GM21529 (cell line): ENCODE measurements at regions not wholly inside any gene's neighbourhood (a gene's known extent, or its start where the extent isn't known, plus 50 kb on each side); places are given as distances from the start of the nearest gene placed in this dataset.
"Not testable (repeated sequence)": the region's sequence is repeated elsewhere in the genome, so short reads cannot be mapped to it uniquely, and the experiment has no call there.

Experiments used
- ATAC-seq: cut with Tn5 transposase; IDR thresholded peaks from one replicate; pipeline ENCODE4 v1.9.1; 2021; ENCODE audit not compliant: unreplicated experiment

DNA sequence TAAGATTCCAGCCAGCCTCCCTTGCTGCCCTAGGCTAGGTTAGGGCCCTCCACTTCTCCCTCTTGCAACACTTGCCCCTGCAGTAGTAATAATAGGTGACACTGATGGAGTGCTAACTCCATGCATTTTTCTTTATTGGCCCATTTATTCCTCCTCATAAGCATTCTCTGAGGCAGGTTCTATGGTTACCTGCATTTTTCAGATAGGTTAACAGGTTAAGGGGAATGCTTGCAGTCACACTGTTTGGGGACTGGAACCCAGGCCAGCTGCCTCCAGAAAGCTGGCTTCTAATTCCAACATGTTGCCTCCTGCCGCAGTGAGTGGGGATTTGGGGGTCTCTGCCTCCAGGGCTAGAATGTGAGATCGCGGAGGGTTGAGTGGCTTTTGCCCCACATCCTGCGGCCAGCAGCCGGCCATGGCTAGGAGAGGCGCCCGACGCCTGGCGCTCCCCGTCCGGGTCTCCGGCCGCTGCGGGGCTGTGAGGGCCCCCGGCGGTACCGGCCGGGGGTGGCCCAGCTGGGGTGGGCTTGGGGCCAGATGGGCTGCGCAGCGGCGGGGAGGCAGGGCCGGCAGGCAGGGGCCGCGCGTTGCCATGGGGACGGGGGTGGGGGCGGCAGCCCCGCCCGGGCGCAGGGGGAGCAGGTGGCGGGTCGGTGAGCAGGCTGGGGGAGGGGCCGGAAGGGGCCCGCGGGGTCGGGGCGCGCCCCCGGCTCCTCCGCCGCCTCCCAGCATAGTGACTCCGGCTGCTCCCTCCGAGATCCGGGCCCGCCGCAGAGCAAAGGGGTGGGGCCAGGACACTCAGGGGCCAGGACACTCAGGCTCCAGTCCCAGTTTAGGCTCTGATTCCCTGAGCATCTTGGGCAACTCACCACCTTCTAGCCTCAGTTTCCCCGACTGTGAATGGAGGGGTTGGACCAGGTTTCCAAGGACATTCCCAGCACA lies 68.4 kb upstream of the SSBP3 start:
- ATAC-seq: no peak

- no peak for ATAC-seq
These were observed 65.4 kb upstream of the SSBP3 start for GRCh38 chr1:54471588-54471987.

- ATAC-seq: not testable (repeated sequence)
These were observed 63.2 kb upstream of the SSBP3 start for GRCh38 chr1:54469444-54469843.

DNA sequence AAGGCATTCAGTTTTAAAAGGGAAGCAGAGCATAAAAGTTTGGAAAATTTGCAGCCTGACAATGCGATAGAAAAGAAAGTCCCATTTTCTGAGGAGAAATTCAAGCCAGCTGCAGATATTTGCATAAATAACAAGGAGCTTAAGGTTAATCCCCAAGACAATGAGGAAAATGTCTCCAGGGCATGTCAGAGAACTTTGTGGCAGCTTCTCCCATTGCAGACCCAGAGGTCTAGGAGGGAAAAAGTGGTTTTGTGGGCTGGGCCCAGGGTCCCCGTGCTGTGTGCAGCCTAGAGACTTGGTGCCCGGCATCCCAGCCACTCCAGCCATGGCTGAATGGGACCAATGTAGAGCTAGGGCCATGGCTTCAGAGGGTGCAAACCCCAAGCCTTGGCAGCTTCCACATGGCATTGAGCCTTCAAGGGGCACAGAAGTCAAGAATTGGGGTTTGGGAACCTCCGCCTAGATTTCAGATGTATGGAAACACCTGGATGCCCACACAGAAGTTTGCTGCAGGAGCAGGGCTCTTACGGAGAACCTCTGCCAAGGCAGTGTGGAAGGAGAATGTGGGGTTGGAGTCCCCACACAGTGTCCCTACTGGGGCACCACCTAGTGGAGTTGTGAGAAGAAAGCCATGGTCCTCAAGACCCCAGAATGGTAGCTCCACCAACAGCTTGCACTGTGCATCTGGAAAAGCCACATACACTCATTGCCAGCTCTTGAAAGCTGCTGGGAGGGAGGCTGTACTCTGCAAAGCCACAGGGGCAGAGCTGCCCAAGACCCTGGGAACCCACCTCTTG lies 62.3 kb upstream of the SSBP3 start:
- ATAC-seq: not testable (repeated sequence)

DNA sequence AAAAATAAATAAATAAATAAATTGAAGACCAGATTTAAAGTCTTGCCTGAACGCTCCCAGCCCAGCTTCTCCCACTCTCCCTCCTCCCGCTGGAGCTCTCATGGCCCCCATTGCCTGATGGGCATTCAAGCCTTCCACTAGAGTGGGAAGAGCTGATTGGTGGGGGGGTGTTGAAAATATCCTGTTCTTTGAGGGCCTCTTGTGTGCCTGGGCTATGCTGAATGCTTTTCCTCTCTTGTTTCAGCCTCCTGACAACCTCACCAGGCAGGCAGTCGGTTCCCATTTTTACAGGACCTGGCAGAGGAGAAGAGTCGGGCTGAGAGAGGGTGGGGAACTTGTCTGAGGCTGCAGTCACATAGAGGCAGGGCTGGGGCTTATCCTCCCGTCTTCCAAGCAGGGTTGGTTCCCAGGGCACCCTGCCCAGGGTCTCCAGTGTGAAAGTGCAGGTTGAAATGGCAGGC lies 59.2 kb upstream of the SSBP3 start:
- ATAC-seq: no peak

DNA sequence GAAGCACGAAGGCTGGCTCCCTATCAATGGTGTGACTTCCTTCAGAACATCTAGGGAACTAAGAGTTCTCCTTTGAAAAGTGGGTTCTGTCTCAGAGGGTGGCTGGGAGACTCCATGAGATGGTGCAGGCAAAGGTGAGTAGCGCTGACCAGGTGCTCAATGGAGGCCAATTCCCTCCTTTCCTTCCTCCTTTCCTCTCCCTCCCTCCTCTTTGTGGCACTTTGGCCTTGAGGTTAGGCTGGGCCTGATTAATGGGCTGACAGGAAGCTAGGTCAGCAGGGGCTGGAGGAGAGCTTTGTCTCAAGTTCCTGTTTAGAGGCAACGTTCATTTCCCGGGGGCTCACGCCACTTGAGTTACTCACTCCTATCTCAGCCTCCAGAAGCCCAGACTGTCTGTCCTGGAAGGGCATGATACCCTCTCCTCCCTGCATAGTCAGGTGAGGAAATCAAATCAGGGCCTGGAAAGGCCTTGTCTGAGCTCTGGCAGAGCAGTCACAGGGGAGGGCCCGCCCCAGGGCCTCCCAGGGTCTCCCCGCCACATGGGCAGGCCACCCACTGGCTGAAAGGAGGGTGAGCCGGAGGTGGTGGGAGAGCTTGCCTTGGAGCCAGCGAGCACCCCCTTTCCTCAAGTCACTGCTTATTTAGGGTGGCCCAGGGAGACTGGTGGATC lies 58.4 kb upstream of the SSBP3 start:
- no peak for ATAC-seq

DNA sequence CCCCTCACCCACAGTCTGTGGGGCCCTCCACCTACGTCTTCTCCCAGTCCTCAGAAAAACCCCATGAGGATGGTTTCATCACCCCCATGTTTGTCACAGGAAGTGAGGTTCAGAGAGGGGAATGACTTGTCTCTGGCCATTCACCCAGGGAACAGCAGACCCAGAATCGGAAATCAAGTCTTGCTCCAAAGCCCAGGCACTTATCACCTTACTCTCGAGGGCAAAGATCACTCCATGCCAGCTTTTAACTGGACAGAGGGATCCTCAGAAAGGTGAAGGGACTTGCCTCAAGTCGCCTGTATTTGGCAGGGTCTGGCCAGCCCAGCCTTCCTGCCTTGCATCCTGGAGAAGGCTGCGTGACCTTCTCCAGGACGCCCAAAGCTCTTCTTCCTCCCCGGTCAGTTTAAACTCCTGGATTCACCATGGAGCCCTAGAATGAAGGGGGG lies 57.9 kb upstream of the SSBP3 start:
- ATAC-seq: no peak

DNA sequence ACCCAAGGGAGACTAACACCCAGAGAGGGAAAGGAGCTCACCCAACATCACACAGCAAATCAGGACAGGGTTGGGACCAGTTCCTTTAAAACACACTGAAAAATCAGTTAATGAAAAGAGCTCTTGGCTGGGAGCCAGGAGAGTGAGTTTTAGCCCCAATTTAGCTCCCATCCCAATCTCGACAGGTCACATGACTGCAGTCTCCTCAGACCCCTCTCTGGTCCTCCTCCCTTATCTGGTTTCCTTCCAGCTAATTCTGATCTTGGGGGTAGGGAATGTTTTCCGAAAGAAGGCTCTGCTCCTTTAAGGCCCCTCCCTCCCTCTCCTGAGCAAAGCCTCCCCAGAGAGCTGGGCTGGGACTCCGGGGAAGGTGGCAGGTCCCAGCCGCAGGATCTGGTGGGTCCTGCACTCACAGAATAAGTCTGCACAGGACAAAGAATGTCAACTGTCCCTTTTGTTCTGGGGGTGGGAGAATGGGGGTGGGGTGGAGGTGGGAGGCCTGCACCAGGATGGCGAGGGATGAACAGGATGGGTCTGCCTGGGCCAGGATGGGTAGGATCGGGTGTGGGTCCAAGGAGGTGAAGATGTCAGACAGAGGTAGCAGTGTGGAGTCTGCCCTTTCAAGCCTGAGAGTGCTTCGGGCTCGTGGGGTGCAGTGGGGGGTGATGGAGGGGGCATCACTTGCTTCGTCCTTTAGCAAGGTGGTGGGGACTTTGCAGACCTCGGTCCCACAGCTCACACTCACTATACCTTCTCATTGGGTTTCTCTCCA lies 57.3 kb upstream of the SSBP3 start:
- no peak for ATAC-seq

DNA sequence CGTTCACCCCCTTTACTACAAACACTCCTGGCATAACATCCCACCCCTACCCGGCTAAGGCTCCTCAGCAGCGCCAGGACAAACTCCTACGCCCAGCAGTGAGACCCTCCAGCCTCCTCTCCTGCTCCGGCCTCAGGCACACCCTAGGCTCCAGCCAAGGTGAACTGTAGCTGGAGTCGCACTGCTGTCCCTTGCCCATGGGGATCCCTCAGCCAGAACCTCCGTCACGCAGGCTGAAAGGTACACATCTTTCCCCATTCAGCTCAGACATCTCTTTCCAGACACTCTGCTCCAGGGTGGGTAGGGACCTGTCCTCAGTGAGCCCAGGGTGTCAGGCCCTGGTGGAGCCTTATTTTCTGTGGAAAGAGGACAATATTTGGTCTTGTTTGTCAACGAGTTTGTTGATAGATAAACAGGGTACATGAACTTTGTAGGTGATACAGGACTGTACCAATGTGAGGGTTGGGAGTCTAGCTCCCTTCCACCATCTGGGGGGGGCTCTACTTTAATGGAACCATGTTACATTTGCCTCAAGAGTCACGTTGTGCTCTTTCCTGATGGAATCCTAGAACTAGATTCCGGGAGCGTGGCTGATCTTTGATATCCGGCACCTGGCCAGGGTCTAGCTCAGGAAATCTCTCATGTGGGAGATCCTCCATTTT lies 56.5 kb upstream of the SSBP3 start:
- no peak for ATAC-seq

- no peak for ATAC-seq
These were observed 55.8 kb upstream of the SSBP3 start for GRCh38 chr1:54461731-54462596.

DNA sequence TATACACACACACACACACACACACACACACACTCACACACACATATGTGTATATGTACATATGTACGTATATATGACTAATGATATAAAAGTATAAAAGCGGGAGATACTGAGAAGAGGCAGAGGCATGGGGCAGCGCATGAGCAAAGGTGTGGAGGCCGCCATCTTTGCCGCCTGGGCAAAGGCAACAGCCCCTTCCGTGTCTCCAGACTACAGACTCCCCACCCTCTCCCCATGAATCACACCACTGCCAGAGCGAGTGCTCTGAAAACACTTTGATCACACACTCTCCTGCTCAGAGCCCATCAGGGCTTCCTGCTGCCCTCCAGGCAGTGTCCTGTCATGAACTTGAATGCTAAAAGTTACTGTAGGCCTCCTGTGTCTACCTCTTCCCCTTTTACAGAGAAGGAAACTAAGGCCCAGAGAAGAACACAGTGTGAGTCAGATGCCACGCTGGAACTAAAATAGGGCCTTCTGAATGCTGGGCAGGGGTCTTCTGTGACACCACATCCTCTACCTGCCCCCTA lies 54.7 kb upstream of the SSBP3 start:
- no peak for ATAC-seq

- ATAC-seq: no peak
These were observed 54.2 kb upstream of the SSBP3 start for GRCh38 chr1:54460351-54460750.

DNA sequence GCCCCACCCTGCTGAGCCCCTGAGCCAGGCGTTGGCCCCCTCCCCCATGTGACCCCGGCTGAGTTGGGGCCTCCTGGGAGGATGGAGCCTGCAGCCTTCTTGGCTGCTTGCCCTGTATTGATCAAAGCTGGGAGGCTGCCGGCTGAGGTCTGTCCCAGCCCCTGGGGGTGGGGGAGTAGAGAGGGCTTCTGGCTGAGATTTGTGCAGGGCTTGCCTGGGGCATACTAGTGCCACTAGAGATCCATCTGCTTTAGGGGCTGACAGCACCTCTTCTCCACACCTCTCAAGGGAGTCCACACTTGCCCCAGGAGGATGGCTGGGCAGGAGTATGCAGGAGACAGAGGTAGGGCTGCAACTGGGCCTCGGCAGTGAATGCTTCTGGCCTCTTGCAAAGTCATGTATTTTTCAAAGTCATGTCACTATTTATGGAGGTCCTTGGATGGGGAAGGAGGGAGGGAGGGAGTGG lies 53.6 kb upstream of the SSBP3 start:
- ATAC-seq: no peak

GRCh38 chr1:54459140-54459539 lies 52.9 kb upstream of the SSBP3 start:
- no peak for ATAC-seq

- ATAC-seq: no peak
These were observed 50.8 kb upstream of the SSBP3 start for GRCh38 chr1:54456921-54457529.

DNA sequence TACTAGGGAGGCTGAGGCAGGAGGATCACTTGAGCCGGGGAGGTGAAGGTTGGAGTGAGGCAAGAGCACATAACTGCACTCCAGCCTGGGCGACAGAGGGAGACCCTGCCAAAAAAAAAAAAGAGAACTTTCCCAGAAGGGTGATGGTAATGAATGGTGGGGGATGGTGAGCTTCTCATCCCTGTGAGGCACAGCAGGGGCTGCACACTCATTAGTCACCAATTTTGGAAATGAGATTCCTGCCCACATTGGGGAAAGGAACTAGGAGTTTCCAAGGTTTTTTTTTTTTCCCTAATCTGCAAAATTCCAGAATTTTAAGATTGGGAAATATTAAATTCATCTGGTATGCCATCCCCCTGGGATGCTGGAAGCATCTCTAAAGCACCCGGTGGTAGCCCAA lies 50.2 kb upstream of the SSBP3 start:
- no peak for ATAC-seq
